ENCODE measurements at regions not wholly inside any gene's neighbourhood (a gene's known extent, or its start where the extent isn't known, plus 50 kb on each side); places are given as distances from the start of the nearest gene placed in this dataset.
"Not testable (repeated sequence)": the region's sequence is repeated elsewhere in the genome, so short reads cannot be mapped to it uniquely, and the experiment has no call there.

GRCh38 chr1:173300061-173301044, 93.2 kb upstream of the TNFSF4 start:
- in situ Hi-C loops (cut with HindIII; ENCODE audit: low sequenced_read_pairs): no loop called here

GRCh38 chr1:173301507-173301906, 94.4 kb upstream of the TNFSF4 start:
- in situ Hi-C loops (cut with HindIII; ENCODE audit: low sequenced_read_pairs): no loop called here

GRCh38 chr1:173302366-173302765, 95.2 kb upstream of the TNFSF4 start:
- in situ Hi-C loops (cut with HindIII; ENCODE audit: low sequenced_read_pairs): no loop called here

- in situ Hi-C loops (cut with HindIII; ENCODE audit: low sequenced_read_pairs): no loop called here
These were observed 96.0 kb upstream of the TNFSF4 start for GRCh38 chr1:173302890-173303829.

- in situ Hi-C loops (cut with HindIII; ENCODE audit: low sequenced_read_pairs): no loop called here
These were observed 96.9 kb upstream of the TNFSF4 start for GRCh38 chr1:173303984-173304383.

GRCh38 chr1:173304529-173305227, 97.5 kb upstream of the TNFSF4 start:
- in situ Hi-C loops (cut with HindIII; ENCODE audit: low sequenced_read_pairs): no loop called here

- in situ Hi-C loops (cut with HindIII; ENCODE audit: low sequenced_read_pairs): no loop called here
These were observed 100.7 kb upstream of the TNFSF4 start for GRCh38 chr1:173307845-173308244.

- in situ Hi-C loops (cut with HindIII; ENCODE audit: low sequenced_read_pairs): loop anchor here (5.0 kb wide), 2 partner anchors 38 to 108 kb away; no protein-coding TSS in a partner anchor
These were observed 107.5 kb upstream of the TNFSF4 start for GRCh38 chr1:173314656-173315055.

GRCh38 chr1:173315296-173315695, 108.2 kb upstream of the TNFSF4 start:
- in situ Hi-C loops (cut with HindIII; ENCODE audit: low sequenced_read_pairs): loop anchor here (5.0 kb wide), 2 partner anchors 37 to 107 kb away; no protein-coding TSS in a partner anchor

GRCh38 chr1:173318788-173319187, 111.7 kb upstream of the TNFSF4 start:
- in situ Hi-C loops (cut with HindIII; ENCODE audit: low sequenced_read_pairs): loop anchor here (5.0 kb wide), 2 partner anchors 34 to 104 kb away; no protein-coding TSS in a partner anchor

- in situ Hi-C loops (cut with HindIII; ENCODE audit: low sequenced_read_pairs): not testable (repeated sequence)
These were observed 117.2 kb upstream of the TNFSF4 start for GRCh38 chr1:173324352-173324751.

GRCh38 chr1:173327987-173328386, 120.9 kb upstream of the TNFSF4 start:
- in situ Hi-C loops (cut with HindIII; ENCODE audit: low sequenced_read_pairs): not testable (repeated sequence)

- in situ Hi-C loops (cut with HindIII; ENCODE audit: low sequenced_read_pairs): no loop called here
These were observed 121.8 kb upstream of the TNFSF4 start for GRCh38 chr1:173328961-173329360.

- in situ Hi-C loops (cut with HindIII; ENCODE audit: low sequenced_read_pairs): no loop called here
These were observed 122.6 kb upstream of the TNFSF4 start for GRCh38 chr1:173329726-173330125.

- in situ Hi-C loops (cut with HindIII; ENCODE audit: low sequenced_read_pairs): no loop called here
These were observed 123.2 kb upstream of the TNFSF4 start for GRCh38 chr1:173330149-173330951.

GRCh38 chr1:173330952-173331548, 123.9 kb upstream of the TNFSF4 start:
- in situ Hi-C loops (cut with HindIII; ENCODE audit: low sequenced_read_pairs): not testable (repeated sequence)

GRCh38 chr1:173332026-173332425, 124.9 kb upstream of the TNFSF4 start:
- in situ Hi-C loops (cut with HindIII; ENCODE audit: low sequenced_read_pairs): no loop called here

- in situ Hi-C loops (cut with HindIII; ENCODE audit: low sequenced_read_pairs): no loop called here
These were observed 126.5 kb upstream of the TNFSF4 start for GRCh38 chr1:173333581-173333980.

- in situ Hi-C loops (cut with HindIII; ENCODE audit: low sequenced_read_pairs): no loop called here
These were observed 130.0 kb upstream of the TNFSF4 start for GRCh38 chr1:173337126-173337525.
